GM12872 (cell line): ENCODE measurements at regions not wholly inside any gene's neighbourhood (a gene's known extent, or its start where the extent isn't known, plus 50 kb on each side); places are given as distances from the start of the nearest gene placed in this dataset.

Experiments
- TF ChIP-seq, protein P1 (sequence below): IDR thresholded peaks from 3 replicates; pipeline ENCODE4 v1.5.1; 2011; ENCODE audit warnings: low read depth, mild to moderate bottlenecking, low read length, moderate library complexity; ENCODE audit not compliant: insufficient read depth

DNA sequence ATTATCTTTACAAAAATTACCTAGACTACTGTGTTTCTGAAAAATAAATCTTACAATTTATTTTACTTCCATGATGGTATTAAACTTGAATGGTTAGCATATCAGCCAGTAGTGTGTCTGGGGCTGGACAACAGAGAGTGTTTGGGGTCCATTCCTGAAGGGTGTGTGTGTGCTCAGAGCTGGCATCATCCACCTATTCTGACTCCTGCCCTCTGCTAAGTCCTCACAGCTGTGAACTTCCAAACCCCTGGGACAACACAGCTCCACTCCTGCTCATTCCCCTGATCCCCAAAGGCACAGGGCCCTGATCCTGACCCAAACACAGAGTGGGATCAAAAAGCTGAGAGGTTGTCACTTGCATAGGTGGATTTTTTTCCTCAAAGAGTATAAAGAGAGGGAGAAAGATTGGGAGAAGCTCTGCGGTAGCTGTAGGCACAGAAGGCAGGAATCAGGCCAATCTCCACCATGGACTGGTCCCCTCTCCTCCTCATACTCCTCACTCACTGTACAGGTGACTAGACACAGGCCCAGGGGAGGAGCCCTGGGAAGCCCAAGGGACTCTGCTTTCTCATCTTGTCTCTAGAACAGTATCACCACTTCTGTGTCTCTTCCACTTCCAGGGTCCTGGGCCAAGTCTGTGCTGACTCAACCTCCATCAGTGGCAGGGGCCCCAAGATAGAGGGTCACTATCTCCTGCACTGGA is 55.7 kb upstream of the TOP3B start:
- TF ChIP-seq, protein P1, sequence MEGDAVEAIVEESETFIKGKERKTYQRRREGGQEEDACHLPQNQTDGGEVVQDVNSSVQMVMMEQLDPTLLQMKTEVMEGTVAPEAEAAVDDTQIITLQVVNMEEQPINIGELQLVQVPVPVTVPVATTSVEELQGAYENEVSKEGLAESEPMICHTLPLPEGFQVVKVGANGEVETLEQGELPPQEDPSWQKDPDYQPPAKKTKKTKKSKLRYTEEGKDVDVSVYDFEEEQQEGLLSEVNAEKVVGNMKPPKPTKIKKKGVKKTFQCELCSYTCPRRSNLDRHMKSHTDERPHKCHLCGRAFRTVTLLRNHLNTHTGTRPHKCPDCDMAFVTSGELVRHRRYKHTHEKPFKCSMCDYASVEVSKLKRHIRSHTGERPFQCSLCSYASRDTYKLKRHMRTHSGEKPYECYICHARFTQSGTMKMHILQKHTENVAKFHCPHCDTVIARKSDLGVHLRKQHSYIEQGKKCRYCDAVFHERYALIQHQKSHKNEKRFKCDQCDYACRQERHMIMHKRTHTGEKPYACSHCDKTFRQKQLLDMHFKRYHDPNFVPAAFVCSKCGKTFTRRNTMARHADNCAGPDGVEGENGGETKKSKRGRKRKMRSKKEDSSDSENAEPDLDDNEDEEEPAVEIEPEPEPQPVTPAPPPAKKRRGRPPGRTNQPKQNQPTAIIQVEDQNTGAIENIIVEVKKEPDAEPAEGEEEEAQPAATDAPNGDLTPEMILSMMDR, result no peak

DNA sequence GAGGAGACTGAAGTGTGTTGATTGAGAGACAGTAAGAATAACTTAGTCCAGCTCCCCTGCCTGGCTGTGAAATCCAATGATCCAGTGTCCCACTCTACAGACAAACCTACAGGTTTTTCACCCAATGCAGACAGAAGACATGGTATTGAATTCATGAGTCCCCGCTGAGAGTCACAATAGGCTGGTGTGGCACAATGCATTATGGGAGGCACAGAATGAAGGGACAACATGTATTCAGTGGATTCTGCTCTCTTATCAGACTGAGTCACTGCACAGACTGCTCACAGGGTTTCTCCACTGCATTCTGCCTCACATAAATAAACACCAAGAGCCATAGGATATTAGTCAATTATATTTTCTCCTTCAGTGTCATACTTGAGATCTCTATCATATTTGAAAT is 55.2 kb upstream of the TOP3B start:
- TF ChIP-seq, protein P1, result no peak

DNA sequence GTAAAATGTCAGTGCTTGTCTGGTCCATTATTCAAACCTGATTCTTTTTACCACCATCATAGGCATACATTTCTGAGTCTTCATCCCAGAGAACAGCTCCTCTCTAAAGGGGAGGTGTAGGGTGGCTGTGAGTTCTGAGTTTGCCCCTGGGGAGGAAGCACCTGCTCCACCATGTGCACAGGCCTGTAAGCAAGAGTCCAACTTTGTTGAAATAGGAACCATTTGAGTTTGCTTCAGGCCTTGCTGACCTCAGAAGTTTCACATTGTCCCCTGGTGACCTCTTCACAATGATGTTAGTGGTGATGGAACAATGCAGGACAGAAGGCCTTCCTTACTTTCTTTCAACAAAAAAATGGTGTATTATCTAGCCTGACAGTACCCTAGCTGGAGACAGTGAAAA is 54.6 kb upstream of the TOP3B start:
- TF ChIP-seq, protein P1, result no peak

DNA sequence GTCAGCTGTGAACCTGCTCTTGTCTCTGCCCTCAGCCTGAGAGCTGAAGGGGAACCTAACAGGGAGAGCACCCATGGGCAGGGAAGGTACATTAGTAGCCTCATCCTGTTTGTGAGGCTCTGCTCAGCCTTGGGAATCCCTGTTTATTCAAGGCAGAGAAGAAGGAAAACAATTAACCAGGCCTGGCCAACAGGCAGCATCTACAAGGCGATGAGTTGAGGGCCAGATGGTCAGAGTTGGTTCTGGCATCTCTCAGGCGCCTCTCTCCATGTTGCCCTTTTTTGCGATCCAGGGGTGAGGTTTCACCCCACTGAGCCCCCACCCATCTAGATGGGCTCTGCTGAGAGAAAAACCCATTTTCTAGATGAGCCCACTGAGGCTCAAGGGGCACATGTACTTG is 54.0 kb upstream of the TOP3B start:
- TF ChIP-seq, protein P1, result no peak

DNA sequence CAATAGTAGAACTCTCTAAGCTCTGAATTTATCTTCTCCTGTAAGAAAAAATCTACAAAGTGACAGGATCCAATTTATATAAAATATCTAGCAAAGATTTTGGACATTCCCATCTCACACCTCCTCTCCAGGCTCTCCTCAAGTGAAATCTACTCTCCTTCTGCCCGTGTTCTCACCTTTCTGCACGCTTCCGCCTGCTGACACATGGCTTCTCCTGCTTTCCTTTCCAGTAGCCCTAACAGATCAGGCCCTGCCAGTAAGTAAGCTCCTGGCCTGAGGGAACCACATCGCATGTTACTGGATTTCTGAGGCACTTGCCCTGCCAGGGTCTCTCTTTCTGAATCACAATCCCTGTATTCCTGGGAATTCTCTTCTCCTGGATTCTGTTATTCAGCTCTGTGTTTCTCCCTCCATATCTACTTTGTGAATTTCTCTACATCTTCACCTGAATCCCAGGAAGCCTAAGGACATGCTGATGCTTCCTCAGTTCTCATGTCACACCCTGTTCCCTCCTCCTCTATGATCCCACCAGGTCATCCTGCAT is 53.3 kb upstream of the TOP3B start:
- TF ChIP-seq, protein P1, result no peak

DNA sequence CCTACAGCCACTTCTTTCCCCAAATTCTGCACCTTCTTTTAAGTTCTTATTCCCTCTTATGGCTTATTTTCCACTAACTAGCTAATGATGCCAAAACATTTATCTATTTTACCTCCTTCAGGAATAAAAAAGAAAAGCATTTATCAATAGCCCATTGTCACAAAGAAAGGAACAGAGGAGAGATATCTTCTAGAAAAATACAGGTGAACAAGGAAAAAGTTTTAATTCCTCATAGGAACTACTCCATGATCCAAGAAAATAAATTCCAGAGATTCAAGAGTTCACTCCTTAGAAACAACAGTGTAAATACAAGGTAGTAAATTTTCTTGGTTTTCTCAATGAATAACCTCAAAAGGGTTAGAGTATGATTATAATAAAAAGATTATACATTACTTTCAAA is 52.6 kb upstream of the TOP3B start:
- TF ChIP-seq, protein P1, result no peak

DNA sequence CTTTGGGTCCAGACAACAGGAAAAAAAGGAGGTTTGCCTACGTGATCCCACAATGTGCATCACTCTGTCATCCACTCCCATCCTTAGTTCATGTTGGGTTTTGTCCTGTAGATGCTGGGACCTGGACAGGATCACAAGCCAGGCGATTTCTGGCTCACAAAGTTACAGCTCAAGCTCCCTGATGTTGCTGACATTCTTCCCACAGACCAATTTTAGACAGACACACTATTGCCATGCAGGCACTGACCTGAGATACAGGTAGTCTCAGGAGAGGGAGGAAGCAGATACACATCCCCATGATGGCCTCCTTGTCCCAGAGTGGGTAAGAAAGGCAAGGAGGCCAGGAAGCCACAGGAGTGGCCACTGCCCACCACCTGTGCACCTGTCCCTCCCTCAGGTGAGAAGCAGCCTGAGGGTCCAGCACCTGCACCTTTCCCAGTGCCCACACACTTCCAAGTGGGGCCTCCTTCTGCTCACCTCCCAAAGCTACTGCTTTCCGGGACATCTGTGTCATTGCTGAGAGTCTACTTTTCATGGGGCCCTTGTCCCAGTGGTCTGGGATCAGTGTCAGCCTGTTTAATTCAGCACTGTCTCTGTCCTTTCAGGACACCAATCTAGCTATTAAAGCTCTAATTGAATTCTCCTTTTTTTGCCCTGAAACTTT is 52.0 kb upstream of the TOP3B start:
- TF ChIP-seq, protein P1, result no peak
